GM12874 (cell line): ENCODE measurements at regions not wholly inside any gene's neighbourhood (a gene's known extent, or its start where the extent isn't known, plus 50 kb on each side); places are given as distances from the start of the nearest gene placed in this dataset.

Experiments
- TF ChIP-seq, protein P1 (sequence below): IDR thresholded peaks from 2 replicates; pipeline ENCODE4 v1.5.1; 2011; ENCODE audit warnings: low read depth, mild to moderate bottlenecking, control low read depth, low read length, moderate library complexity; ENCODE audit not compliant: insufficient read depth

DNA sequence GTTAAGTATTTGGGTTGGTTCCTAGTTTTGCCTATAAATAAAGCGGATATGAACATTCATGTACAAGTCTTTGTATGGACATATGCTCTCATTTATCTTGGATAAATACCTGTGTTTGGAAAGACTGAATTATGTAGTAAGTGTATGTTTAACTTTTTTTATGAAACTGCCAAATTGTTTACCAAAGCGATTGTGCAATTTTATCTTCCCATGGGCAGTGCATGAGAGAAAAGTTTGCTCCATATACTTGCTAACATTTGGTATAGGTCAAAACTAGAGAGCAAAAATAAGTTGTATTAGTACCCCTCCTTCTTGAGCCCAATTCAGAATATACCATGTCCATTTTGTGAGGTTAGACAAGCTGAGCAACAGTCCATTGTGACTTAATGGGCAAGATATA, 502.6 kb downstream of the SQOR start:
- TF ChIP-seq, protein P1, sequence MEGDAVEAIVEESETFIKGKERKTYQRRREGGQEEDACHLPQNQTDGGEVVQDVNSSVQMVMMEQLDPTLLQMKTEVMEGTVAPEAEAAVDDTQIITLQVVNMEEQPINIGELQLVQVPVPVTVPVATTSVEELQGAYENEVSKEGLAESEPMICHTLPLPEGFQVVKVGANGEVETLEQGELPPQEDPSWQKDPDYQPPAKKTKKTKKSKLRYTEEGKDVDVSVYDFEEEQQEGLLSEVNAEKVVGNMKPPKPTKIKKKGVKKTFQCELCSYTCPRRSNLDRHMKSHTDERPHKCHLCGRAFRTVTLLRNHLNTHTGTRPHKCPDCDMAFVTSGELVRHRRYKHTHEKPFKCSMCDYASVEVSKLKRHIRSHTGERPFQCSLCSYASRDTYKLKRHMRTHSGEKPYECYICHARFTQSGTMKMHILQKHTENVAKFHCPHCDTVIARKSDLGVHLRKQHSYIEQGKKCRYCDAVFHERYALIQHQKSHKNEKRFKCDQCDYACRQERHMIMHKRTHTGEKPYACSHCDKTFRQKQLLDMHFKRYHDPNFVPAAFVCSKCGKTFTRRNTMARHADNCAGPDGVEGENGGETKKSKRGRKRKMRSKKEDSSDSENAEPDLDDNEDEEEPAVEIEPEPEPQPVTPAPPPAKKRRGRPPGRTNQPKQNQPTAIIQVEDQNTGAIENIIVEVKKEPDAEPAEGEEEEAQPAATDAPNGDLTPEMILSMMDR: no peak

DNA sequence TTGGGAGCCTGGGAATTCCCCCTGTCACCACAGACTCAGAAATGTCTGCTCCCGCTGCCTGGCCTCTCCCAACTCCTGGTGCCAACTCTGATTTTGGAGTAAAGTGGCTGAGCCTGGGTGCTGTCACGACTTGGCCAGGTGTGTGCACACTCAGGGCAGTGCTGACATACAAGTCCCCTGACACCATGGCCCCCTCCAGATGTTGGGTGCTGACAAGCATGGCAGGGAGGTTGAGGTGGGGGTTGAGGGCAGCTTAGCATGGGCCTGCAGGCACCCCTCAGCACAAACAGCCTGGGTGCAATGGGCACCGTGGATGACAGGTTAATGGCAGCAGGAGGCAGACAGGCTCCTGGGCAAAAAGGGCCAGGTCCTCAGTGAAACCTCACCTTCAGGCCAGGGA, 511.2 kb downstream of the SQOR start:
- TF ChIP-seq, protein P1: no peak

DNA sequence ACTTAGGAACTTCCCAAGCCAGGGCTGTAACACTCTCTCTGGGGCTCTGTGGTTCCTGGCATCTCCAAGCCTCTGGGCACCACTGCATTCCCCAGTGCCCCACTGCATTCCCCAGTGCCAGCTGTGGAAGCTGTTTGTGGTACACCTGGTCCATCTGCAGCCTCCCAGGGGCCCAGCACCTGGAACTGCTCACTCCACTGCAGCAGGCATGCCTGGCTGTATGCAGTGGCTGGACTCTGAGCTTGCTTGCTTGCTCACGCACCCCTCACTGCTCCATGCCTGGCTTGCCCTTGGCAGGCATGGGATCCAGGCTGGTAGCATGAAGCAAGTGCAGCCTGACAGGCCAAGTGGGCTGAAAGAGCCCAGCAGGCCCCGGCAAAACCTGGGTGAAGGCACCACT, 512.1 kb downstream of the SQOR start:
- TF ChIP-seq, protein P1: no peak

DNA sequence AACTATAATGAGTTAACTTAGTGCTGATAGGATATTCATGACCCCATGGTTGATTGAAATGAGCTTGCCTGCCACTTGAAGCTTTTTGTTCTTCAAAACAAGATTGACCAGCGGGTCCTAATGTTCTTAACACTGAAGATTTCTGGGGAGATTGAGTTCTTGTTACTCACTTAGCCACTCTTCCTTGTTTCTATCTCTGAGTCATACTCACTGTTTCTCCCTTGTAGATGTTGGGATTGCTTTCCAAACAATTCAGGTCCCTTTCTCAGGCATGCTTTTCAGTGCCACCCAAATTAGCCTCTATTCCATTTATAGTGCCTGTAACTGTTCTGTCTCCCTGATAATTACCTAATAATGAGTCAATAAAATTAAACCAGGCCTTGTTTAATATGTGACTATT, 517.0 kb downstream of the SQOR start:
- TF ChIP-seq, protein P1: no peak

DNA sequence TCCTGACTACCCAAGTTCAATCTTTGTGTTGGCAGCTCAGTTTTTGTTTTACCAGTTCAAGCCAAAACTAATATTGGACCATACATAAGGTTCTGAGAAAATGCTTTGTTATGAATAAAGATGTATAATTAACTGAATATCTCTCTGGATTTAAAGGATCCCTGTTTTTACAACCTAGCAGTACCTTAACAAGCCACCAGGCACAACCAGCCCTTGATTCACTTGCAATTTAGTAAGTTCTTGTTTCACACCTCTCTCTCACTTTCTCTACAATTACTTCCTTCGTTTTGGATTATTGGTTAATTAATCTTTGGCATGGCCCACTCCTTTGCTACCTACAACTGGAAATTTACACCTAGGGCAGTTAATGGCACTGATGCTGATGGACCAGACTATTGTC, 531.9 kb downstream of the SQOR start:
- TF ChIP-seq, protein P1: no peak

DNA sequence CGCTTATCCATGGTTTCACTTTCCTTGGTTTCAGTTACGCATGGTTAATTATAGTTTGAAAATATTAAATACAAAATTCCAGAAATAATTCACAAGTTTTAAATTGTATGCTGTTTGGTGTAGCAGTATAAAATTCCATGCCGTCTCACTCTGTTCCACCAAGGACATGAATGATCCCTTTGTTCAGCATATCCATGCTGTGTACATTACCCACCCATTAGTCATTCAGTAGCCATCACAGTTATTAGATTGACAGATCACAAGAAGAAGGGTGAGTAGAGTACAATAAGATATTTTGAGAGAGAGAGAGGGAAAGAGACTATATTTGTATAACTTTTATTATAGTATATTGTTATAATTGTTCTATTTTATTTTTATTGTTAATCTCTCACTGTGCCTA, 535.5 kb downstream of the SQOR start:
- TF ChIP-seq, protein P1: no peak

DNA sequence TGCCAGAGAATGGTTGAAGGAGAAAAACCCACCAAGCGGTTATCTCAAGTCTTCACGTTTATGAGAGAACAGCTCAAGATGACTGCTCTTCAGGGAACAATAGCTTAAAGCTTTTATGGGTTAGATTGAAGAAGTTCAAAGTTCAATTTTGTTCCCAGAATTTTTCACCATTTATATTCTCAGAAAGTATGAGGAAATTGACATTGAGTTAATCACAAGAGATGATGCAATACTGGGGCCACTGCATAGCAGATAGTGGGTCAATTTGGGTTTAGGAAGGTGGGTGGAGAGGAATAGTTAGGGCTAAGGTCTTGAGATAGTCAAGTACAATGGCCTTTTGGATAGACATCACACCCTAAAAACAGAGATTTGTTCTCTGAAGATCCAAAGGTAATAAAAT, 539.3 kb downstream of the SQOR start:
- TF ChIP-seq, protein P1: no peak

DNA sequence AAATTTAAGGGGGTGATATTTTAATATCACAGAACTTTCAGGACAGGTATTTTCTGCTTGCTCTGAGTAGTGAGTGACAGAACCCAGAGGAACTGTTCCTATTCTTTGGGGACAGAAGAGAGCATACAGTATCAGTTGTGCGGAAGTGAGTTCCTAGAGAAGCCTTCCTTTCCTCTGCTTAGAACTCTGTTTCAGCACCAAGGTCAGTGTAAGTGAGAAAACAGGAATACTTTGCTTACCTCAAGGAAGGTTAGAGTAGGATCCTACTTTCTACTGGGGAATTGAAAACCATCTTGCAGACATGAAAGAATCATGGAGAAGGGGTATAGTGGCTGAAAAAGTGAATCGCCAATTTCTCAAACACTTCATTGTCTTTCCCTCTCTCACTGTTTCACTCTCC, 542.4 kb downstream of the SQOR start:
- TF ChIP-seq, protein P1: no peak
